ENCODE measurements at regions not wholly inside any gene's neighbourhood (a gene's known extent, or its start where the extent isn't known, plus 50 kb on each side); places are given as distances from the start of the nearest gene placed in this dataset.

DNA sequence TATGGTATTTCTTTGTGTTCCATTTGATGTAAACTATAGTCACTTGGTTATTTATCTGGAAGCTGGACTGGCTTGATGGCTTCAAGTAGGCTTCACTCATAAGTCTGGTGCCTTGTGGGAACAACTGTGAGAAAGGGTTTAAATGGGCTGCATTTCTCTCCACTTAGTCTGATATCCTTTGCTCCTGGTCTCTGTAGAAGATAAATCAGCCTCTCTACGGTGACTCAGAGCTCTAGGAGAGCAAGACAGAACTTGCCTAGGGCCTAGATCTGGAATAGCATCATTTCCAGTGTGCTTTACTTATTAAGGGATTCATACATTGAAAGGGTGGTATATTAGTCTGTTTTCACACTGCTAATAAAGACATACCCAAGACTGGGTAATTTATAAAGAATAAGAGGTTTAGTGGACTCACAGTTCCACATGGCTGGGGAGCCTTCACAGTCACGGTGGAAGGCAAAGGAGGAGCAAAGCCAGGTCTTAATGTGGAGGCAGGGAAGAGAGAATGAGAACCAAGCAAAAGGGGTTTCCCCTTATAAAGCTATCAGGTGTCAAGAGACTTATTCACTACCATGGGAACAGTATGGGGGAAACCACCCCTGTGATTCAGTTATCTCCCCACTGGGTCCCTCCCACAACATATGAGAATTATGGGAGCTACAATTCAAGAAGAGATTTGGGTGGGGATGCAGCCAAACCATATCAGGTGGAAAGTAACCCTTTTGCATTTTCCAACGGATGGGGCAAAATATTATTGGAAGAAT is 1746.4 kb upstream of the PCDH7 start:
- Mint-ChIP-seq H3K27me3 (no peaks in the 10 kb centered on the region), H3K9me3 (no peaks in the 10 kb centered on the region), H3K27ac (no peak overlapping the region), H3K4me3 (no peak overlapping the region), H3K4me1 (no peaks in the 10 kb centered on the region), H3K36me3 (no peaks in the 10 kb centered on the region)

GRCh38 chr4:28976369-28976768 is 1743.8 kb upstream of the PCDH7 start:
- no peaks in the 10 kb centered on the region for H3K4me1 Mint-ChIP-seq
- no peaks in the 10 kb centered on the region for H3K27me3 Mint-ChIP-seq
- no peak overlapping the region for H3K4me3 Mint-ChIP-seq
- no peak overlapping the region for H3K27ac Mint-ChIP-seq
- H3K36me3 Mint-ChIP-seq, result no peaks in the 10 kb centered on the region
- no peaks in the 10 kb centered on the region for H3K9me3 Mint-ChIP-seq

DNA sequence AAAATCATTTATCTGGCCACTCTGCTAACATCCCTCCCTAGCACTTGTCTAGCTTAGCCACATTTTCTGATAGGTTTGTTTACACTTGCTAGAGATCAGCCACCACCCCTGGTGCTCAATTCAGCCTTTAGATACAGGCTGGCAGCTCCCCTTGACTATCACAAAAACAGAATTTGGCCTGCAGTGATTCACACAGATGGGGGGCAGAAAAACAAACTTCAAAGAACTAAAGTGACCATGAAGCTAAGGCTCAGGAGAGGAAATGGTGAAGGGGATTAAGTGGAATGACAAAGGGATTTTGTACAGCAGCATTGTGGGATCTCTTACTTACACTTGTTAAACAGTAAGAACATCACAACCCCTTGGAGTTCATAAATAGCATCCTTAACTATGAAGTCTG is 1718.0 kb upstream of the PCDH7 start:
- H3K9me3 Mint-ChIP-seq, result peaks cover 21% of the 10 kb centered on the region
- H3K4me1 Mint-ChIP-seq, result no peaks in the 10 kb centered on the region
- H3K27me3 Mint-ChIP-seq, result no peaks in the 10 kb centered on the region
- no peaks in the 10 kb centered on the region for H3K36me3 Mint-ChIP-seq
- no peak overlapping the region for H3K27ac Mint-ChIP-seq
- H3K4me3 Mint-ChIP-seq, result no peak overlapping the region

DNA sequence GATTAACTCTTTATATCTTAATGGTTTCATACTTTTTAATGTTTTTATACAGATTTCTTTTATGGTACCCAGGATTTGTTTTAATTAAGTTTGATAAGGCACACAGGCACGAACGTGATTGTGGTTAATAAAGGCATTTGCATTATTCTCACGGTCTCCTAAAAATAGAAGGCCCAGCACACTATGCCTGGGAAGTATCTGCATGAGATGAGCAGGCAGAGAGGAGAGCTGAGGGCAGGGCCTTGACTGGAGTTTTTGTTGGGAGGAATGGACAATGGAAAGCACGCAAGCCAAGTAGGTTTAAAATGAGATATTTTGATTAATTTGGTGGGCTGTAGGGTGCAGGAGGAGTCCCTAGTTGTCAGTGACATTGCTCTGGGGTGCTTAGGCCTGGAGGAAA is 1714.3 kb upstream of the PCDH7 start:
- peaks cover 16% of the 10 kb centered on the region for H3K9me3 Mint-ChIP-seq
- H3K27ac Mint-ChIP-seq, result no peak overlapping the region

DNA sequence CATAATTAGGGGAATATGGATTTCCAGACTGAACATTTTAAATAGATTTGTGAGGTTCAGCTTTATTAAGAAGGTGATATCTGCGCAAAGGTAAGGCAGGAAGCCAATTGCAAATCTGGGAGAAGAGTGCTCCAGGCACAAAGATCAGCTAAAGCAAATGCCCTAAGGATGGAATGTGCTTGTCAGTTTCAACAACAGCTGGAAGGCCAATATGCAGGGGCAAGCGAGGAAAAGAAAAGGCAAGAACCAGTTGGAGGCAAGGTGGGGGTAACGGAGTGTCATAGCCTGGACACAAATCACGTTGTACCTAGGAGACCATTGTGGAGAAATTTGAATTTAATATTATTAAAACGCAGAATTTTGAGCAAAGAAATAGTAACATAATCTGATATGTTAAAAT is 1710.3 kb upstream of the PCDH7 start:
- no peak overlapping the region for H3K27ac Mint-ChIP-seq
- no peaks in the 10 kb centered on the region for H3K4me1 Mint-ChIP-seq
- H3K4me3 Mint-ChIP-seq, result no peak overlapping the region
- peaks cover 6% of the 10 kb centered on the region for H3K9me3 Mint-ChIP-seq
- no peaks in the 10 kb centered on the region for H3K36me3 Mint-ChIP-seq
- H3K27me3 Mint-ChIP-seq, result no peaks in the 10 kb centered on the region

More for the DNA sequence above, 1714.3 kb upstream of the PCDH7 start:
- H3K4me3 Mint-ChIP-seq, result no peak overlapping the region
- no peaks in the 10 kb centered on the region for H3K4me1 Mint-ChIP-seq
- no peaks in the 10 kb centered on the region for H3K36me3 Mint-ChIP-seq
- H3K27me3 Mint-ChIP-seq, result no peaks in the 10 kb centered on the region

- Mint-ChIP-seq H3K4me3 (no peak overlapping the region), H3K27me3 (no peaks in the 10 kb centered on the region), H3K27ac (no peak overlapping the region), H3K36me3 (no peaks in the 10 kb centered on the region), H3K4me1 (no peaks in the 10 kb centered on the region), H3K9me3 (peaks cover 6% of the 10 kb centered on the region)
Measured at GRCh38 chr4:29013341-29013740, 1706.8 kb upstream of the PCDH7 start.

- Mint-ChIP-seq H3K36me3 (no peaks in the 10 kb centered on the region), H3K9me3 (peaks cover 2% of the 10 kb centered on the region), H3K27me3 (no peaks in the 10 kb centered on the region), H3K4me1 (no peaks in the 10 kb centered on the region), H3K4me3 (no peak overlapping the region), H3K27ac (no peak overlapping the region)
Measured at GRCh38 chr4:29014555-29014954, 1705.6 kb upstream of the PCDH7 start.

GRCh38 chr4:29033703-29034102 is 1686.5 kb upstream of the PCDH7 start:
- no peaks in the 10 kb centered on the region for H3K4me1 Mint-ChIP-seq
- peaks cover 11% of the 10 kb centered on the region for H3K9me3 Mint-ChIP-seq
- H3K36me3 Mint-ChIP-seq, result no peaks in the 10 kb centered on the region
- no peak overlapping the region for H3K27ac Mint-ChIP-seq
- H3K4me3 Mint-ChIP-seq, result no peak overlapping the region
- no peaks in the 10 kb centered on the region for H3K27me3 Mint-ChIP-seq

DNA sequence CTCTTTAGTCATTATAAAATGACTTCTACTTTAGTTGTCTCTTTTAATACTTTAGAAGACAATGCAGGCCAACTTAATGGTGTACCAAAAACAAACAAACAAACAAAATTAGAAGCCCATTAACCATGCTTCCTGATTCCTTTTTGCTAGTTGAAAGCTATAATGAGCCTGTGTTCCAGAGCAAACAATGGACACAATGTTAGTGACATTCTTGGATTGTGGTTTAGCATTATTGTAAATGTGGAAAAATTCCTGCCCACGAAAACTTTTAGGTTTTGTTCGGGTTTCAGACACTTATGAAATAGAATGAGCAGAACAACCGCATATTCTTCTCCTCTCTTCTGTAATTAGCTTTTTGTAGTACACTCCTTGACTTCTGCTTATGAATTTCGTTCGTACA is 1682.7 kb upstream of the PCDH7 start:
- Mint-ChIP-seq H3K9me3 (no peaks in the 10 kb centered on the region), H3K4me3 (no peak overlapping the region), H3K36me3 (no peaks in the 10 kb centered on the region), H3K4me1 (no peaks in the 10 kb centered on the region), H3K27me3 (no peaks in the 10 kb centered on the region), H3K27ac (no peak overlapping the region)

DNA sequence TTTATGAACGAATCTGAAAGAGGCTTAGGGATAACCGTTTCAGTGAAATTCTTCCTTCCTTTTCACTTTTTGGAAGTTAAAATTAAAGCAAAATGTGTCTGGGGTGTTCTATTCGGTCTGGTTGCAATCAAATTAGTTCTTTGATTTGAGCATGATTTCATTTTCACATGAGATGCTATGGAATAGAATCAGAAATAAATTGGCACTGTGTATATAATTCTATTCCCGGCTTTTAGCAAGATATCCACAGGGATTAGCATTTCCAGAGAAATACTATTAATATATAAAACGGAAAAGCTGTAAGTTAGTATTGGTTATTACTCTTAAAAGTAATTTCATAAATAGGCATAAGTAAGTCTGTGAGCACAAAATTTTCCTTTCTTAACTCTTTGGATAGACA is 1676.8 kb upstream of the PCDH7 start:
- H3K27ac Mint-ChIP-seq, result no peak overlapping the region

DNA sequence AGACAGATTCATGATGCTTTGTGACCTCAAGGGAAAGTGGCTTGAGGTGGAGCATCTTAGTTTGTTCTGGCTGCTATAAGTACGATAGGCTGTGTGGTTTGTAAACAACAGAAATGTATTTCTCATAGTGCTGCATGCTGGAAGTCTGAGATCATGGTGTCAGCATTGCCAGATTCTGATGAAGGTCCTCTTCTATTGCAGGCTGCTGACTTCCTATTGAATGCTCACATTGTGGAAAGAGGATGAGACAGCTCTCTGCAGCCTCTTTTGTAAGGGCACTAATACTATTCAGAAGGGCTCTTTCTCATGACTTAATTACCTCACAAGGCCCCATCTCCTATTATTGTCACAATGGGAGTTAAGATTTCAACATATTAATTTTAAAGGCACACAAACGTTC is 1674.0 kb upstream of the PCDH7 start:
- H3K4me3 Mint-ChIP-seq, result no peak overlapping the region
- no peaks in the 10 kb centered on the region for H3K27me3 Mint-ChIP-seq
- H3K4me1 Mint-ChIP-seq, result no peaks in the 10 kb centered on the region
- no peaks in the 10 kb centered on the region for H3K9me3 Mint-ChIP-seq
- H3K36me3 Mint-ChIP-seq, result no peaks in the 10 kb centered on the region
- H3K27ac Mint-ChIP-seq, result no peak overlapping the region

More for the DNA sequence above, 1676.8 kb upstream of the PCDH7 start:
- Mint-ChIP-seq H3K27me3 (no peaks in the 10 kb centered on the region), H3K4me3 (no peak overlapping the region), H3K36me3 (no peaks in the 10 kb centered on the region), H3K4me1 (no peaks in the 10 kb centered on the region), H3K9me3 (no peaks in the 10 kb centered on the region)

DNA sequence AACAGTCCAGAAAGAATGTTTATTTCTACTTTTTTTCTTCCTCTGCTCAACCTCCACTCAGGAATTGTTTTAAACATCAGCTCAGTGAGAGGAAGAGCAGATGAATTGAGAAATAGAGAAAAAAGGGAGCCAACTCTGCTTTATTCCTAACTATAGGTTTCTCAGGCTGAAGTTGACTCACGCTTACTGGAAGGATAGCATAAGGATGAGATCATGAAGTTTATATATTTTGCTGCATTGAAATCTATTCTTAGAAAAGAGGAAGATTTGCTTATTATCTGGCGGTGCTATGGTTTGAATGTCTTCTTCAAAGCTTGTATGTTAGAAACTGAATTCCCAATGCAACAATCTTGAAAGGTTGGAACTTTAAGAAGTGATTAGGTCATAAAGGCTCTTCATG is 1673.4 kb upstream of the PCDH7 start:
- no peaks in the 10 kb centered on the region for H3K36me3 Mint-ChIP-seq
- no peaks in the 10 kb centered on the region for H3K9me3 Mint-ChIP-seq
- no peaks in the 10 kb centered on the region for H3K4me1 Mint-ChIP-seq
- H3K27me3 Mint-ChIP-seq, result no peaks in the 10 kb centered on the region
- no peak overlapping the region for H3K4me3 Mint-ChIP-seq
- no peak overlapping the region for H3K27ac Mint-ChIP-seq

- no peak overlapping the region for H3K4me3 Mint-ChIP-seq
- H3K4me1 Mint-ChIP-seq, result no peaks in the 10 kb centered on the region
- no peak overlapping the region for H3K27ac Mint-ChIP-seq
- H3K27me3 Mint-ChIP-seq, result no peaks in the 10 kb centered on the region
- H3K9me3 Mint-ChIP-seq, result no peaks in the 10 kb centered on the region
- no peaks in the 10 kb centered on the region for H3K36me3 Mint-ChIP-seq
Measured at GRCh38 chr4:29047341-29048041, 1672.7 kb upstream of the PCDH7 start.

DNA sequence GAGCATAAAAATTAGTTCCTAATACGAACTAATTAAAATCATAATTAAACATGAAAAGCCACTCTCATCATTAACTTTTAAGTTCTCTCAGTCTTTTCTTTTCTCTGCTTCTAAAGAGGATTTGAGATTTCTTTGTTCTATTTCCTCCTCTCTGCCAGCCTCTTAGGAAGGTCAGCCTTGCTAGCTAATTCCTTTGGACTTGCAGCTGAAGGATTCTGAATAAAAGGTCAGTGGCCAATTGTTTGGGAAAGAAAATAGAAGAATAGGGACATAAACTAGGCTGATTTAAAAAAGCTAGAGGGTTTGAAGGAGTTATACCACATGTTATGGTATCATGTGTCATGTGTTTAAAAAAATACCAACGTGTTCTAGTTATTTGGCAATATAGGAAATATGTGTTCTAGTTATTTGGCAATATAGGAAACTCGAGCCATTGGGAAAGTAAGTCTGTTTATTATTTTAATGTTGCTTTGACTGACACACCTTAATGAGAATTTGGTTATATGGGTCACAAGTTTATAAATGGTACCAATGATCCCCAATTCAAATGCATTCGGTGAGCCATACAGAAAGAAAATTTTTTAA is 1668.7 kb upstream of the PCDH7 start:
- H3K27ac Mint-ChIP-seq, result no peak overlapping the region
- no peaks in the 10 kb centered on the region for H3K27me3 Mint-ChIP-seq
- H3K9me3 Mint-ChIP-seq, result no peaks in the 10 kb centered on the region
- H3K36me3 Mint-ChIP-seq, result no peaks in the 10 kb centered on the region
- H3K4me1 Mint-ChIP-seq, result no peaks in the 10 kb centered on the region
- H3K4me3 Mint-ChIP-seq, result no peak overlapping the region

DNA sequence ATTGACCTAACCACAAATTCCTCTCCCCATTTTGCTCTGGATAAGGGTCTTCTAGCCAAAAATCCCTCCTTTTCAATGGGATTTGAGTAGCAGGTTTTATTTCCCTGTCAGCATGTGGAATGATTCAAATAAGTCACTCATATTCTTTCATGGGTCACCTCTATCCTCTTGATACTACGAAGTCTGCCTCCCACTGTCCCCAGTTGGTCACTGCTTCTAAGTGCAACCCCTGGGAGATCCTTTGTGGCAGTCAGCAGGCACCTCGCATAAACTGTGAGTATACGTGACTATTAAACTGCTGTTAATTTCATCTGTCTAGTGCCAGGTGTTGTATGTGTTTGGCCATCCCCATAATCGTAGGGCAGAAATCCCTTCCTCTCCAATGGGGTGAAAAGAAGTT is 1667.9 kb upstream of the PCDH7 start:
- no peaks in the 10 kb centered on the region for H3K36me3 Mint-ChIP-seq
- H3K27ac Mint-ChIP-seq, result no peak overlapping the region
- H3K9me3 Mint-ChIP-seq, result no peaks in the 10 kb centered on the region
- no peaks in the 10 kb centered on the region for H3K4me1 Mint-ChIP-seq
- no peaks in the 10 kb centered on the region for H3K27me3 Mint-ChIP-seq
- H3K4me3 Mint-ChIP-seq, result no peak overlapping the region

GRCh38 chr4:29058531-29058930 is 1661.6 kb upstream of the PCDH7 start:
- Mint-ChIP-seq H3K27ac (no peak overlapping the region), H3K9me3 (no peaks in the 10 kb centered on the region), H3K4me3 (no peak overlapping the region), H3K27me3 (no peaks in the 10 kb centered on the region), H3K4me1 (no peaks in the 10 kb centered on the region), H3K36me3 (no peaks in the 10 kb centered on the region)

Data from activated naive CD4-positive, alpha-beta T cell treated with anti-CD3 and anti-CD28 coated beads, Interleukin-2, amount 50 U/mL, for 24 hours (primary cell).